Body of pancreas (tissue), 4 donors: ENCODE measurements at regions not wholly inside any gene's neighbourhood (a gene's known extent, or its start where the extent isn't known, plus 50 kb on each side); places are given as distances from the start of the nearest gene placed in this dataset.
"Not testable (repeated sequence)": the region's sequence is repeated elsewhere in the genome, so short reads cannot be mapped to it uniquely, and the experiment has no call there.

Experiments
- ATAC-seq: fragments of 150-250 bp; one replicate; pipeline ENCODE4 v1.9.1; 2016
- DNase-seq, 4 donors: peaks; one replicate each; pipeline ENCODE4 v3.0.0-alpha.2; 2019
- H3K27ac ChIP-seq, 4 donors: fragments of 200-600 bp; sonication (generic); 1 replicate in 3 of 4; 2 replicates in 1 of 4; pipeline versions ENCODE4 v1.5.1 to v1.6.1; 2016 to 2019; ENCODE audit warnings: mild to moderate bottlenecking in 1 of 4, mixed read lengths in 1 of 4, moderate library complexity in 1 of 4
- H3K27me3 ChIP-seq, 2 donors: fragments of 200-600 bp; sonication (generic); one replicate each; pipeline ENCODE4 v1.6.0; 2016; ENCODE audit warnings: mild to moderate bottlenecking in 1 of 2
- H3K36me3 ChIP-seq, 2 donors: fragments of 200-600 bp; sonication (generic); replicated peaks in 1 of 2; 2 replicates each; pipeline ENCODE4 v1.5.1; 2016; ENCODE audit warnings: low read depth in 2 of 2; ENCODE audit not compliant: insufficient read depth in 1 of 2
- H3K4me1 ChIP-seq: fragments of 200-600 bp; sonication (generic); one replicate; pipeline ENCODE4 v1.6.0; 2016
- H3K4me3 ChIP-seq, 2 donors: fragments of 200-600 bp; sonication (generic); 1 replicate in 1 of 2; 2 replicates in 1 of 2; pipeline ENCODE4 v1.5.1; 2016 to 2019
- H3K9me3 ChIP-seq, 3 donors: fragments of 200-600 bp; sonication (generic); 1 replicate in 2 of 3; 2 replicates in 1 of 3; pipeline ENCODE4 v1.5.1; 2016
- POLR2A ChIP-seq, 3 donors: fragments of 450-650 bp; IDR thresholded peaks; one replicate each; pipeline ENCODE4 v1.6.1; 2016; ENCODE audit warnings: antibody characterized with exemption in 3 of 3, mild to moderate bottlenecking in 2 of 3
- WGBS, 2 donors: methylation state at CpG; one replicate each; pipeline ENCODE4 v1.1.5; 2017; 5-methylcytosine and 5-hydroxymethylcytosine counted together
- intact Hi-C: fragments of 100-400 bp; cut with DNase I; formaldehyde crosslinking; loops from one replicate; pipeline ENCODE4 v1.15.1; 2023
- TF ChIP-seq, protein P1 (sequence below), 7 experiments: fragments of 450-650 bp in 4 of 7; fragments of 200-600 bp in 3 of 7; sonication (generic) in 3 of 7; IDR thresholded peaks; one replicate each; pipeline ENCODE4 v1.5.1; 2016 to 2019; ENCODE audit warnings: antibody characterized with exemption in 7 of 7

GRCh38 chr1:76725864-76726619 is 141.2 kb upstream of the ST6GALNAC5 start:
- no peak overlapping the region for H3K27ac ChIP-seq
- ATAC-seq = no peak
- H3K9me3 ChIP-seq = no peaks in the 10 kb centered on the region
- 65 to 67% methylated on average over 5 of the region's 5 CpGs for WGBS, 2 donors
- no peaks in the 10 kb centered on the region for H3K4me1 ChIP-seq
- DNase-seq = no peak
- no peaks in the 10 kb centered on the region for H3K36me3 ChIP-seq
- TF ChIP-seq, protein P1, sequence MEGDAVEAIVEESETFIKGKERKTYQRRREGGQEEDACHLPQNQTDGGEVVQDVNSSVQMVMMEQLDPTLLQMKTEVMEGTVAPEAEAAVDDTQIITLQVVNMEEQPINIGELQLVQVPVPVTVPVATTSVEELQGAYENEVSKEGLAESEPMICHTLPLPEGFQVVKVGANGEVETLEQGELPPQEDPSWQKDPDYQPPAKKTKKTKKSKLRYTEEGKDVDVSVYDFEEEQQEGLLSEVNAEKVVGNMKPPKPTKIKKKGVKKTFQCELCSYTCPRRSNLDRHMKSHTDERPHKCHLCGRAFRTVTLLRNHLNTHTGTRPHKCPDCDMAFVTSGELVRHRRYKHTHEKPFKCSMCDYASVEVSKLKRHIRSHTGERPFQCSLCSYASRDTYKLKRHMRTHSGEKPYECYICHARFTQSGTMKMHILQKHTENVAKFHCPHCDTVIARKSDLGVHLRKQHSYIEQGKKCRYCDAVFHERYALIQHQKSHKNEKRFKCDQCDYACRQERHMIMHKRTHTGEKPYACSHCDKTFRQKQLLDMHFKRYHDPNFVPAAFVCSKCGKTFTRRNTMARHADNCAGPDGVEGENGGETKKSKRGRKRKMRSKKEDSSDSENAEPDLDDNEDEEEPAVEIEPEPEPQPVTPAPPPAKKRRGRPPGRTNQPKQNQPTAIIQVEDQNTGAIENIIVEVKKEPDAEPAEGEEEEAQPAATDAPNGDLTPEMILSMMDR (IDR thresholded peaks at IDR 0.05) = no peak
- TF ChIP-seq POLR2A (IDR thresholded peaks at IDR 0.05) = no peak
- H3K4me3 ChIP-seq = no peak overlapping the region
- intact Hi-C loops = no loop called here
- no peaks in the 10 kb centered on the region for H3K27me3 ChIP-seq

DNA sequence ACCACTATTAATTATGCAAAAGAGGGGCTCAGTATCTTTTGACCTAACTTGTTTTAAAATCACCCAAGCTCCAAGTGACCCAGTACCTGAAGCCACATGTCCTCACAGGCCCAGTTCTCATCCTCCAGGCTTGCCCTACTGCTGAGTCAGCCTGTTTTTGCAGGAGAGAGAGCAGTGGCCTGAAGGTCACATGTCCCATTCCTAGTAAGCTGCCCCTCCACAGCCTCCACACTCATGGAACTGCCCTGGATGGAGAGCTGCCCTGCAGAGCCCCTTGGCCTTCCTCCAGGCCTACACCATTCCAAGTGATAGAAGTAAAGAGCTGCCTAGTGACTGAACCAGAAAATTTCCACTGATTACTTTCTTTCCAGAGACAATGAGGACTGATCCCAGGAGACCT is 139.8 kb upstream of the ST6GALNAC5 start:
- intact Hi-C loops = no loop called here
- Histone ChIP-seq H3K27me3 (no peaks in the 10 kb centered on the region), H3K9me3 (no peaks in the 10 kb centered on the region), H3K36me3 (no peaks in the 10 kb centered on the region), H3K4me1 (no peaks in the 10 kb centered on the region), H3K4me3 (no peak overlapping the region), H3K27ac (no peak overlapping the region)
- ATAC-seq (no peak), DNase-seq (no peak)
- TF ChIP-seq, protein P1 (IDR thresholded peaks at IDR 0.05) = no peak
- TF ChIP-seq POLR2A (IDR thresholded peaks at IDR 0.05) = no peak

DNA sequence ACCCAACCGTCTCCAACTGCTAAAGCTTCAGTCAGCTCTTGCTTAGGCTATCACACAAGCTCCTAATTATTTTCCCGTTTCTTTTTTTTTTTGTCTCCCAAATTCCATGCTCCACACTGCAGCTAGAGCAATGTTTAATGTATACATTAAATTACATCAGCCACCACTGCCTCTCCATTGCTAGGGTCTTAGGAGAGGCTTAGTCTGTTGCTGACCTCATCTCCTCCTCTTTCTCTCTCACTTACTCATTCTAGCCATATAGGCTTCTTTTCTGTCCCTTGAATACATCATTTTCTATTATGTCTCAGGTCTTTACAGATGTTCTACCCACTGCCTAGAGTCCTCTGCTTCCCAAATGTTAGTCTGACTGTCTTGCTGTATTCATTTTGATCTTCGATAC is 138.1 kb upstream of the ST6GALNAC5 start:
- no peak for ATAC-seq
- H3K36me3 ChIP-seq = no peaks in the 10 kb centered on the region
- no peak for DNase-seq

DNA sequence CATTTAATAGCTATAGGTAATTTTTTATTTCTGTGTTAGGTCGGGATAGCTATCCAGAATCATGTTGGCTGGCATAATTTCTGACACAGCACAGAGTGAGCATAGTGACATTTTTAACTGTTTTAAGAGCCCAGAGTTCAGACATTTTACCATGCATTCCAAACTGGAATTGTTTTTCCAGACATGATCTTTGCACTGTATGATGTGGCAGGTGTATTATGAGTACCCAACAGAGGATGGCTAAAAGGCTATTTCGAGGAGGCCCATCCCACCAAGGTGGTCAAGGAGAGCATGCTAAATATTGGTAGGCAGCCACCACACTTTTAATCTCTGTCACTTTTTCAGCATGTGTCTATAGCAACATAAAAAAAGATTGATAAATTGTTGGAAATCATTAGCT is 137.3 kb upstream of the ST6GALNAC5 start:
- 52 to 54% methylated on average over 2 of the region's 2 CpGs for WGBS, 2 donors

More for the DNA sequence above, 138.1 kb upstream of the ST6GALNAC5 start:
- no peak overlapping the region for H3K27ac ChIP-seq
- no peaks in the 10 kb centered on the region for H3K27me3 ChIP-seq
- 82 to 83% methylated on average over 3 of the region's 3 CpGs for WGBS, 2 donors
- intact Hi-C loops = no loop called here
- H3K4me1 ChIP-seq = no peaks in the 10 kb centered on the region
- H3K9me3 ChIP-seq = no peaks in the 10 kb centered on the region
- no peak for TF ChIP-seq POLR2A (IDR thresholded peaks at IDR 0.05)
- TF ChIP-seq, protein P1 (IDR thresholded peaks at IDR 0.05) = no peak
- H3K4me3 ChIP-seq = no peak overlapping the region

GRCh38 chr1:76738355-76738754 is 128.9 kb upstream of the ST6GALNAC5 start:
- H3K27ac ChIP-seq, H3K9me3 ChIP-seq, H3K36me3 ChIP-seq, H3K27me3 ChIP-seq, DNase-seq, ATAC-seq, H3K4me3 ChIP-seq, intact Hi-C loops, H3K4me1 ChIP-seq: not testable (repeated sequence)
- 27 to 28% methylated on average over 1 of the region's 1 CpG for WGBS, 2 donors

More for the DNA sequence above, 137.3 kb upstream of the ST6GALNAC5 start:
- TF ChIP-seq POLR2A (IDR thresholded peaks at IDR 0.05) = no peak
- TF ChIP-seq, protein P1 (IDR thresholded peaks at IDR 0.05) = no peak
- no peak for ATAC-seq
- Histone ChIP-seq H3K9me3 (no peaks in the 10 kb centered on the region), H3K27me3 (no peaks in the 10 kb centered on the region), H3K27ac (no peak overlapping the region), H3K4me1 (no peaks in the 10 kb centered on the region), H3K36me3 (no peaks in the 10 kb centered on the region), H3K4me3 (no peak overlapping the region)
- no peak for DNase-seq
- intact Hi-C loops = no loop called here
